Stimulated activated CD4-positive, alpha-beta T cell treated with anti-CD3 and anti-CD28 coated beads, TNF-alpha, amount 100 ng/mL, for 48 hours (primary cell): ENCODE measurements at regions not wholly inside any gene's neighbourhood (a gene's known extent, or its start where the extent isn't known, plus 50 kb on each side); places are given as distances from the start of the nearest gene placed in this dataset.
"Not testable (repeated sequence)": the region's sequence is repeated elsewhere in the genome, so short reads cannot be mapped to it uniquely, and the experiment has no call there.

Experiments
- DNase-seq, 3 donors: peaks; one replicate each; pipeline ENCODE4 v3.0.0-alpha.2; 2020; ENCODE audit warnings: low read depth in 3 of 3

GRCh38 chr3:194040516-194041273, 95.3 kb upstream of the HES1 start:
- no peak for DNase-seq

DNA sequence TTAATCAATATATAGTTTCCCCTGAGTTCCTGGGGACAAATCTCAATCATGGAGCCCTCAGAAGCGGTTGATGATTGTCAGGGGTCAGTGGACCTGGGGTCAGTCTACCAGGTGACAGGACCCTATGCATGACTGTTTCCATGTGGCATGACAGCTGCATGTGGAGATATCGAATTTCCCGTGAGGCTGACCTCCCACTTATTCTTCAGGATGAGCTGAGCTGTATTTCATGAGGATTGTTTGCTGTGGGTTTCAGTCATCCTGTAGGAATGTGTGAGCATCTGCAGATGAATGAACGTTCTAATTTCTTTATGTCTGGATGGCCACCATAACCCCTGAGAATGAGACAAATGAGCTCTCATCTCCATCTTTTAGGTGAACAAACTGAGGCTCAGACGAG, 93.0 kb upstream of the HES1 start:
- no peak for DNase-seq

GRCh38 chr3:194043516-194043915, 92.4 kb upstream of the HES1 start:
- no peak for DNase-seq

GRCh38 chr3:194045289-194045688, 90.7 kb upstream of the HES1 start:
- no peak for DNase-seq

GRCh38 chr3:194045919-194046318, 90.0 kb upstream of the HES1 start:
- DNase-seq, result no peak

GRCh38 chr3:194046531-194046930, 89.4 kb upstream of the HES1 start:
- DNase-seq, result no peak

GRCh38 chr3:194046995-194047645, 88.8 kb upstream of the HES1 start:
- no peak for DNase-seq

- DNase-seq, result no peak
Measured at GRCh38 chr3:194049394-194049793, 86.6 kb upstream of the HES1 start.

- DNase-seq, result no peak
Measured at GRCh38 chr3:194050782-194051320, 85.1 kb upstream of the HES1 start.

GRCh38 chr3:194051366-194052149, 84.4 kb upstream of the HES1 start:
- no peak for DNase-seq

DNA sequence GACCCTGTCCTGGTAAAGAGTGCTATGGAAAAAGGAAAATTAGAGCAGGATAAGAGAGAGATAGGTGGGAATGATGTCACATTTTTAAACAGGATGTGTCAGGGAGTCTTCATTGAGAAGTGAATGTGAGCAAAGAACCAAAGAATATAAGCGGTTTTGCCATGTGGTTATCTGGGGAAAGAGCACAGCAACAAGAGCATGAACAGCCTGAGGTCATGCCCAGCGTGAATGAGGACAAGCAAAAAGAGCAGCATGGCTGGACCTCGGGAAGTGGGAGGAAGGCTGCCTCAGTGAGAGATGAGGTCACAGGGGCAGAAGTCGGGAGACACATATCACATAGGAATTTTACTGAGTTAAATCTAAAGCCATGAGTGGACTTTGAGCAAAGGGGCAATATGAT, 82.8 kb upstream of the HES1 start:
- DNase-seq, result no peak

GRCh38 chr3:194054016-194054415, 81.9 kb upstream of the HES1 start:
- DNase-seq, result no peak

- DNase-seq, result no peak
Measured at GRCh38 chr3:194054540-194054939, 81.4 kb upstream of the HES1 start.

DNA sequence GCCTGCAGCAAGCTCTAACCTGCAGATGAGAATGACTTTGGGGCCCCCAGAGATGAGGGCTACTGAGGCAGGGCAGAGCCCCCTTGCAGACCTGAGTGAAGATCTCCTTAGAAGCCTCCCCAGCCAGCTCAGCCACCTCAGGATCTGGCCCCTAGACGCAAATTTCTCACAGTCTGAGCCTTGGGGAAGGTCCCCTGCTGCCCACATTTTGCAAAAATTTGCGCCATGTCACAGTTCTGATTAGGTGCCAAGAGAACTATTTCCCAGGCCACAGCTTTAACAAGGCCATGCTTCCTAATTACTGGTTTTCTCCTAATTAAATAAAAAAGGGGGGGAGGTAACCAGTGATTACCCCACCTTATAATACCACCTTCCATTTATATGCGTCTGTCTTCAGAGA, 81.0 kb upstream of the HES1 start:
- no peak for DNase-seq

- not testable (repeated sequence) for DNase-seq
Measured at GRCh38 chr3:194056323-194056722, 79.6 kb upstream of the HES1 start.

DNA sequence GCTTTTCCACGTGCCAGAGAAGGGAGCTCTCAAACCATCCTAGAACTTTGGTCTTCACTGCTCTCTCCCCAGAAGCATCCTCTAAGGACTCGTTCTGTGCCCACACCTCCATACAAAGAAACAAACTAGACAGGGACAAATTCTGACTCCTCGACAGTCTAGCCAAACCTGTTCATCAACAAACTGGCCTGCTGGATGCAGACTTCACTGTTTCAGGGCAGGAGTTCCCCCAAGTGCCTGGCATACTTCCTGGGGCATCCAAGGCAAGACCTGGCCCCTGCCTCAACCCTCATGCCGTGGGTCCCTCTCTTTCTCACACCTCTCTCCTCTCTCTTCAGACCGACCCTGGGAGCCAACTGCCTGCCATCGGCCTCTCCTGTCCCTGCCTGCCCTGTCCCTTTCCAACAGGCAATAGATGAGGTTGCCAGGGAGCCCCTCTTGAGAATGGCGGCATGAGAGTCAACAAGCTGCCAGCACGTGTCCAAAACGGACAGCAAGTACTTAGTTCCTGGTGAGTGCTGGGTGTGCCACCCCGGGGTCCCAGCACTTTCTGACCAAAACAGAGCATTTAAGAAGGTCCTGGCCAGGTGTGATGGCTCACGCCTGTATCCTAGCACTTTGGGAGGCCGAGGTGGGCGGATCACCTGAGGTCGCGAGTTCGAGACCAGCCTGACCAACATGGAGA, 79.1 kb upstream of the HES1 start:
- DNase-seq, result no peak

- no peak for DNase-seq
Measured at GRCh38 chr3:194057570-194058188, 78.3 kb upstream of the HES1 start.

GRCh38 chr3:194058189-194058571, 77.8 kb upstream of the HES1 start:
- DNase-seq, result peak in 2 of 3 donors; percentile 10 to 15

DNA sequence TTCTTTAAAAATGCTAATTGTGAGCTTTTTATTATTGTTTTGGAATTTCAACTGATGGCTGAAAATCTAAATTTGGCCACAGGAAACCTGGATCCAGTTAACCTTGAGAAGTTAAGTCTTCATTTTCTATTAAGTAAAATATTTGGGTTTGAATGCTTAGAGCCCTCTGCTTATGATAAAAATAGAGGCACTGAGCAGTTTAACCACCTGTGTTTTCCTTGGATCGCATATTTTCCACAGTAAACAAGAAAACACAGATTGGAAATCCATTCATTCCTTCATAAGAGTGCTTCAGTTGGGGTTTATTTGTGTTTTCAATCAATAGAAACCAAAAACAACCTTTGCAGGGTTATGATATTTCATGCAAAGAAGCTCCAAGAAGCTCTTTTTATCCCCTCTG, 77.2 kb upstream of the HES1 start:
- no peak for DNase-seq

GRCh38 chr3:194061421-194062030, 74.4 kb upstream of the HES1 start:
- DNase-seq, result no peak

DNA sequence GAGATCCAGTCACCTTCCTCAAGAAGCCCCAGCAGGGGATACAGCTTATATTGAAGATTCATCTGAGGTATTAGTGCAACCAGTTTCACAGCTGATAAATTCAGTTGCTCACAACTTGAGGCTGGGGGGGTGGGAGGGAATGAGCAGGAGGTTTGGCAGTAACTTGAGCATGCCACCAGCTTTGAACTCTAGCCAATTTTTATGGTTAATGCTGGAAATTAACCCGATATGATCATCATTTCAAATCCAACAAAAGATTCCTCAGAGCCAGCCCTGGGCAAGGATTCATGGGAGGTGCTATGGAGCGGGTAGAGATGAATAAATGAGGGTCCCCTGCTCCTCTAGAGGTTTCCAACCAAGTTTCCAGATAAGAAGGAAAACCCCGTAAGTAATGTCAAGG, 73.1 kb upstream of the HES1 start:
- DNase-seq, result no peak
